K562 (cell line): ENCODE measurements at regions not wholly inside any gene's neighbourhood (a gene's known extent, or its start where the extent isn't known, plus 50 kb on each side); places are given as distances from the start of the nearest gene placed in this dataset.

ENCODE experiments used
- BMI1 ChIP-seq: fragments of 150-350 bp; IDR thresholded peaks from 2 replicates; pipeline ENCODE4 v1.6.1; 2014; ENCODE audit warnings: low read length
- CBX3 ChIP-seq, 2 experiments: IDR thresholded peaks; 1 replicate in 1 of 2; 2 replicates in 1 of 2; pipeline ENCODE4 v1.6.1; 2012; ENCODE audit warnings: inconsistent platforms in 2 of 2, low read length in 2 of 2, borderline replicate concordance in 1 of 2, control low read depth in 1 of 2
- CCNT2 ChIP-seq: IDR thresholded peaks from 2 replicates; pipeline ENCODE4 v1.6.1; 2011; ENCODE audit warnings: borderline replicate concordance, low read depth, mild to moderate bottlenecking, moderate library complexity, mixed read lengths, low read length; ENCODE audit not compliant: insufficient read length; ENCODE audit errors: extremely low read depth
- DNMT1 ChIP-seq: fragments of 450-650 bp; IDR thresholded peaks from 2 replicates; pipeline ENCODE4 v1.6.1; 2016; ENCODE audit warnings: antibody characterized with exemption, mild to moderate bottlenecking
- ELK1 ChIP-seq: sonication (generic); formaldehyde crosslinking; IDR thresholded peaks from 2 replicates; pipeline ENCODE4 v1.8.1; 2022; ENCODE audit warnings: missing genetic modification reagents
- GABPB1 ChIP-seq: sonication (generic); formaldehyde crosslinking; IDR thresholded peaks from 2 replicates; pipeline ENCODE4 v1.8.0; 2022; ENCODE audit warnings: mild to moderate bottlenecking, missing genetic modification reagents
- KLF10 ChIP-seq: fragments of 250-450 bp; sonication (Bioruptor Pico); IDR thresholded peaks from 2 replicates; pipeline ENCODE4 v1.6.1; 2021; ENCODE audit warnings: matching md5 sums
- MCM2 ChIP-seq: fragments of 450-650 bp; IDR thresholded peaks from 2 replicates; pipeline ENCODE4 v1.6.1; 2017; ENCODE audit warnings: low read depth, mild to moderate bottlenecking
- MCM5 ChIP-seq: fragments of 450-650 bp; IDR thresholded peaks from 2 replicates; pipeline ENCODE4 v1.6.1; 2016; ENCODE audit warnings: low read depth
- PTTG1 ChIP-seq: fragments of 450-650 bp; IDR thresholded peaks from 2 replicates; pipeline ENCODE4 v1.6.1; 2016; ENCODE audit warnings: low read depth, mild to moderate bottlenecking, missing genetic modification characterization, missing compliant biosample characterization
- RBBP5 ChIP-seq: fragments of 200-600 bp; sonication (generic); IDR thresholded peaks from 2 replicates; pipeline ENCODE4 v1.6.1; 2012; ENCODE audit warnings: borderline replicate concordance, mild to moderate bottlenecking, low read length, control low read depth, inconsistent platforms; ENCODE audit not compliant: insufficient read depth, poor library complexity, severe bottlenecking
- SETDB1 ChIP-seq: IDR thresholded peaks from one replicate; pipeline ENCODE4 v1.6.1; 2012; ENCODE audit warnings: low read length, control low read depth, inconsistent platforms
- SMAD3 ChIP-seq: fragments of 450-650 bp; formaldehyde crosslinking; conservative IDR thresholded peaks from 2 replicates; pipeline ENCODE4 v1.4.0; 2020; ENCODE audit warnings: mild to moderate bottlenecking
- ZBED1 ChIP-seq: IDR thresholded peaks from 2 replicates; pipeline ENCODE4 v1.6.1; 2014
- ZC3H4 ChIP-seq: sonication (generic); formaldehyde crosslinking; IDR thresholded peaks from 2 replicates; pipeline ENCODE4 v1.9.0; 2021; ENCODE audit warnings: missing genetic modification reagents, borderline replicate concordance
- ZNF197 ChIP-seq: fragments of 200-800 bp; sonication (Bioruptor generic); IDR thresholded peaks from 2 replicates; pipeline ENCODE4 v1.6.1; 2016; ENCODE audit warnings: low read depth, missing genetic modification characterization, missing compliant biosample characterization
- ZNF324 ChIP-seq: fragments of 250-450 bp; sonication (Bioruptor Pico); IDR thresholded peaks from 2 replicates; pipeline ENCODE4 v1.4.0; 2020; ENCODE audit warnings: mild to moderate bottlenecking
- ZNF778 ChIP-seq: fragments of 450-650 bp; formaldehyde crosslinking; IDR thresholded peaks from 2 replicates; pipeline ENCODE4 v1.4.0; 2020; ENCODE audit warnings: mild to moderate bottlenecking, moderate library complexity
- TF ChIP-seq, protein P1 (sequence below): sonication (generic); formaldehyde crosslinking; IDR thresholded peaks from 2 replicates; pipeline ENCODE4 v1.8.1; 2023; ENCODE audit warnings: missing genetic modification reagents, mild to moderate bottlenecking, borderline replicate concordance
- TF ChIP-seq, protein P2 (sequence below): fragments of 250-450 bp; sonication (Bioruptor Pico); IDR thresholded peaks from 2 replicates; pipeline ENCODE4 v1.8.0; 2022; ENCODE audit warnings: moderate library complexity, mild to moderate bottlenecking, inconsistent platforms
- TF ChIP-seq, protein P3 (sequence below): fragments of 250-450 bp; sonication (Bioruptor Pico); IDR thresholded peaks from 2 replicates; pipeline ENCODE4 v1.8.0; 2022; ENCODE audit warnings: inconsistent platforms

DNA sequence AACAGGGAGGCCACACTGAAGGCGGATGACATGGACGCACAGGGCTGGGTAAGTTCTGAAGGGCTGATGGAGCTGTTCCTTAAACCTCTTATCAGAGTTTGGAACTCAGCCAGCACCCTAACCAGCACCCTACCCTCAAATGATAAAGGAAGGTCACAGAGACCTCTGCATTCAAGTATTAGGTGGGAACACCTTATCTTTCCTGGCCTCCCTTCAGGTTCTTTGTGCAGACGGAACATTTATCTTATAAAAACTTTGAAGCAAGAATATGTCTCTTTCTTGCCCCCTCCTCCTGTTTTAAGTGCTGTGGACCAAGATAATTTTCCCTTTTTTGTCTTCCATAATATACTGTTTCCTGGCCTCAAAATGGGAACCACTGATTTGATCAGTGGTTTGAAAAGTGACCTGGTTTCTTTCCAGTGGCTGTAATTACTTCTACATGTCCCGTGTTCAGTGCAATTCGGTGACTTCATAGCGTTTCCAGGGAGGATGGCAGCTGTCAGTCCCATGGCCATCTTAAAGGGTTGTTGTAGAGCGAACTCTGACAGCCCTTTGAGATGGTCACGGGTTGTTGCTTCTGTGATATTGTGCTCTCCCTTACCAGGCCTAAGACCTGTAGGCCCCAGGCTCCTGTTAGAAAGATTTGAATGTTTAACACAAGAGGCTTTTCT, 213.2 kb upstream of the MYLIP start (continued):
- TF ChIP-seq, protein P1, sequence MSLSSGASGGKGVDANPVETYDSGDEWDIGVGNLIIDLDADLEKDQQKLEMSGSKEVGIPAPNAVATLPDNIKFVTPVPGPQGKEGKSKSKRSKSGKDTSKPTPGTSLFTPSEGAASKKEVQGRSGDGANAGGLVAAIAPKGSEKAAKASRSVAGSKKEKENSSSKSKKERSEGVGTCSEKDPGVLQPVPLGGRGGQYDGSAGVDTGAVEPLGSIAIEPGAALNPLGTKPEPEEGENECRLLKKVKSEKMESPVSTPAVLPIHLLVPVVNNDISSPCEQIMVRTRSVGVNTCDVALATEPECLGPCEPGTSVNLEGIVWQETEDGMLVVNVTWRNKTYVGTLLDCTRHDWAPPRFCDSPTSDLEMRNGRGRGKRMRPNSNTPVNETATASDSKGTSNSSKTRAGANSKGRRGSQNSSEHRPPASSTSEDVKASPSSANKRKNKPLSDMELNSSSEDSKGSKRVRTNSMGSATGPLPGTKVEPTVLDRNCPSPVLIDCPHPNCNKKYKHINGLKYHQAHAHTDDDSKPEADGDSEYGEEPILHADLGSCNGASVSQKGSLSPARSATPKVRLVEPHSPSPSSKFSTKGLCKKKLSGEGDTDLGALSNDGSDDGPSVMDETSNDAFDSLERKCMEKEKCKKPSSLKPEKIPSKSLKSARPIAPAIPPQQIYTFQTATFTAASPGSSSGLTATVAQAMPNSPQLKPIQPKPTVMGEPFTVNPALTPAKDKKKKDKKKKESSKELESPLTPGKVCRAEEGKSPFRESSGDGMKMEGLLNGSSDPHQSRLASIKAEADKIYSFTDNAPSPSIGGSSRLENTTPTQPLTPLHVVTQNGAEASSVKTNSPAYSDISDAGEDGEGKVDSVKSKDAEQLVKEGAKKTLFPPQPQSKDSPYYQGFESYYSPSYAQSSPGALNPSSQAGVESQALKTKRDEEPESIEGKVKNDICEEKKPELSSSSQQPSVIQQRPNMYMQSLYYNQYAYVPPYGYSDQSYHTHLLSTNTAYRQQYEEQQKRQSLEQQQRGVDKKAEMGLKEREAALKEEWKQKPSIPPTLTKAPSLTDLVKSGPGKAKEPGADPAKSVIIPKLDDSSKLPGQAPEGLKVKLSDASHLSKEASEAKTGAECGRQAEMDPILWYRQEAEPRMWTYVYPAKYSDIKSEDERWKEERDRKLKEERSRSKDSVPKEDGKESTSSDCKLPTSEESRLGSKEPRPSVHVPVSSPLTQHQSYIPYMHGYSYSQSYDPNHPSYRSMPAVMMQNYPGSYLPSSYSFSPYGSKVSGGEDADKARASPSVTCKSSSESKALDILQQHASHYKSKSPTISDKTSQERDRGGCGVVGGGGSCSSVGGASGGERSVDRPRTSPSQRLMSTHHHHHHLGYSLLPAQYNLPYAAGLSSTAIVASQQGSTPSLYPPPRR (CRISPR knock-in tag): no peak
- TF ChIP-seq PTTG1 (tag): no peak
- no peak for TF ChIP-seq SMAD3 (CRISPR knock-in tag)
- TF ChIP-seq MCM5: no peak
- TF ChIP-seq ZC3H4 (CRISPR knock-in tag): no peak
- peak in 1 of 2 experiments; percentile 45; a peak in 1 of 3 replicates for TF ChIP-seq CBX3 (IDR thresholded peaks at IDR 0.05; ENCODE audit: borderline replicate concordance in 1 of 2, low read length in 2 of 2)
- no peak for TF ChIP-seq ELK1 (CRISPR knock-in tag)
- no peak for TF ChIP-seq ZNF324
- TF ChIP-seq, protein P2, sequence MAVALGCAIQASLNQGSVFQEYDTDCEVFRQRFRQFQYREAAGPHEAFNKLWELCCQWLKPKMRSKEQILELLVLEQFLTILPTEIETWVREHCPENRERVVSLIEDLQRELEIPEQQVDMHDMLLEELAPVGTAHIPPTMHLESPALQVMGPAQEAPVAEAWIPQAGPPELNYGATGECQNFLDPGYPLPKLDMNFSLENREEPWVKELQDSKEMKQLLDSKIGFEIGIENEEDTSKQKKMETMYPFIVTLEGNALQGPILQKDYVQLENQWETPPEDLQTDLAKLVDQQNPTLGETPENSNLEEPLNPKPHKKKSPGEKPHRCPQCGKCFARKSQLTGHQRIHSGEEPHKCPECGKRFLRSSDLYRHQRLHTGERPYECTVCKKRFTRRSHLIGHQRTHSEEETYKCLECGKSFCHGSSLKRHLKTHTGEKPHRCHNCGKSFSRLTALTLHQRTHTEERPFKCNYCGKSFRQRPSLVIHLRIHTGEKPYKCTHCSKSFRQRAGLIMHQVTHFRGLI (CRISPR knock-in tag): no peak
- TF ChIP-seq, protein P3, sequence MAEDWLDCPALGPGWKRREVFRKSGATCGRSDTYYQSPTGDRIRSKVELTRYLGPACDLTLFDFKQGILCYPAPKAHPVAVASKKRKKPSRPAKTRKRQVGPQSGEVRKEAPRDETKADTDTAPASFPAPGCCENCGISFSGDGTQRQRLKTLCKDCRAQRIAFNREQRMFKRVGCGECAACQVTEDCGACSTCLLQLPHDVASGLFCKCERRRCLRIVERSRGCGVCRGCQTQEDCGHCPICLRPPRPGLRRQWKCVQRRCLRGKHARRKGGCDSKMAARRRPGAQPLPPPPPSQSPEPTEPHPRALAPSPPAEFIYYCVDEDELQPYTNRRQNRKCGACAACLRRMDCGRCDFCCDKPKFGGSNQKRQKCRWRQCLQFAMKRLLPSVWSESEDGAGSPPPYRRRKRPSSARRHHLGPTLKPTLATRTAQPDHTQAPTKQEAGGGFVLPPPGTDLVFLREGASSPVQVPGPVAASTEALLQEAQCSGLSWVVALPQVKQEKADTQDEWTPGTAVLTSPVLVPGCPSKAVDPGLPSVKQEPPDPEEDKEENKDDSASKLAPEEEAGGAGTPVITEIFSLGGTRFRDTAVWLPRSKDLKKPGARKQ (CRISPR knock-in tag): no peak
- TF ChIP-seq CCNT2: peak; percentile 94
- TF ChIP-seq GABPB1 (CRISPR knock-in tag): no peak
- no peak for TF ChIP-seq BMI1
- no peak for TF ChIP-seq ZNF778 (CRISPR knock-in tag)
- TF ChIP-seq KLF10 (CRISPR knock-in tag): no peak
- no peak for TF ChIP-seq DNMT1
- TF ChIP-seq ZNF197 (CRISPR knock-in tag): no peak
- TF ChIP-seq ZBED1: no peak
- no peak for TF ChIP-seq SETDB1
- TF ChIP-seq RBBP5: no peak
- no peak for TF ChIP-seq MCM2
